ENCODE measurements at regions not wholly inside any gene's neighbourhood (a gene's known extent, or its start where the extent isn't known, plus 50 kb on each side); places are given as distances from the start of the nearest gene placed in this dataset.

DNA sequence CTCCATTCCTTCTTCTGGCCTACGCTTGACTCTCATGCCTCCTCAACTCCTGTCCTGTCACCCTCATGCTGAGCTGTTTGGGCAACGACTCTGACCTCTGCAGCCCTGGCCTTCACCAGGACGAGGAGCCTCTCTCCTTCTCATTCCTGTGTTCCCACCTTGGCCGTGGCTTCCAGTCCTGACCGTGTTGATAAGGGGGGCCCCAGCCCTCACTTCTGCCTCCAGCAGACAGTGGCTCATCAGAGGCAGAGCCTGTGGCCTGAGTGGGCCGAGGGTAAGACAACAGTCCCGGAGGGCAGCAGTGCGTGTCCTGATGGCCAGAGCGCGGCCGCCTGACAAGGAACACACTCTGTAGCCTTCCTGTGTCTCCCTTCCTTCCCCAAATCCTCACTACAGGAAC, 61.7 kb upstream of the UBE3C start:
- TF ChIP-seq, protein P1, sequence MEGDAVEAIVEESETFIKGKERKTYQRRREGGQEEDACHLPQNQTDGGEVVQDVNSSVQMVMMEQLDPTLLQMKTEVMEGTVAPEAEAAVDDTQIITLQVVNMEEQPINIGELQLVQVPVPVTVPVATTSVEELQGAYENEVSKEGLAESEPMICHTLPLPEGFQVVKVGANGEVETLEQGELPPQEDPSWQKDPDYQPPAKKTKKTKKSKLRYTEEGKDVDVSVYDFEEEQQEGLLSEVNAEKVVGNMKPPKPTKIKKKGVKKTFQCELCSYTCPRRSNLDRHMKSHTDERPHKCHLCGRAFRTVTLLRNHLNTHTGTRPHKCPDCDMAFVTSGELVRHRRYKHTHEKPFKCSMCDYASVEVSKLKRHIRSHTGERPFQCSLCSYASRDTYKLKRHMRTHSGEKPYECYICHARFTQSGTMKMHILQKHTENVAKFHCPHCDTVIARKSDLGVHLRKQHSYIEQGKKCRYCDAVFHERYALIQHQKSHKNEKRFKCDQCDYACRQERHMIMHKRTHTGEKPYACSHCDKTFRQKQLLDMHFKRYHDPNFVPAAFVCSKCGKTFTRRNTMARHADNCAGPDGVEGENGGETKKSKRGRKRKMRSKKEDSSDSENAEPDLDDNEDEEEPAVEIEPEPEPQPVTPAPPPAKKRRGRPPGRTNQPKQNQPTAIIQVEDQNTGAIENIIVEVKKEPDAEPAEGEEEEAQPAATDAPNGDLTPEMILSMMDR (IDR thresholded peaks at IDR 0.05), result no peak

DNA sequence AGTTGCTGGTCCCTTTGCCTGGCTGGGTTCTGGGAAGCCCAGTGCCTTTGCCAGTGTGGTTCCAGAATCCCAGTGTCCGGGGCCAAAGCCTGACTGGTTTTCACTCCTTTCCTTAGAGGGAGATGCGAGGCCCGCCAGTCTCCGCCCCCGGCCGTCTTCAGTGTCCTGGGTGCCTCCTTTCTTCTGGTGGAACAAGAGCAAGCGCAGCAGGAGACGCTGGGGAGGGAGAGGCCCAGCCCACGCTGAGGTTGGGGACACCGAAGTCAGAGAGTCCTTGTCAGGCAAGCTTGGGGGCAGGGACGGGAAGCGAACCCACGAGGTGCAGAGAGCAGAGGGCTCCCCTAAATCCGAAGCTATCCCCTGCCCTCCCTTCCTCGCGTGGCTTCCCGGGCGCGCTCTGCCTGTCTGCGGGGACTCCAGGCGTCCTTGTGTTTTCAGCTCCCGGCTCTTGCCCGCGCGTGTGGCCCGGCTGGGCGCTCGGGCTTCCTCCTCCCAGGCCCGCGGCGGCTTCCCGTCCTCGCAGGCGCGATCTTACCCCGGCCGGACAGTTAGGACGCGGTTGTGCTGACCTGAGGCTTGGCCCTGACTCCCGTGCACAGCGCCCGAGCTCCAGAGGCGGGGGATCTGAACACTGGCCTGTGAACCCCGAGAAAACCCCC, 60.6 kb upstream of the UBE3C start:
- Mint-ChIP-seq H3K36me3 (ENCODE audit: low read depth) (no peaks in the 10 kb centered on the region), H3K4me1 (peaks cover 27% of the 10 kb centered on the region), H3K4me3 (peak overlapping the region; percentile 66), H3K27me3 (ENCODE audit: low read depth, poor library complexity) (peaks cover 64% of the 10 kb centered on the region), H3K9me3 (peaks cover 18% of the 10 kb centered on the region), H3K27ac (no peak overlapping the region)
- peak; percentile 64 for DNase-seq
- TF ChIP-seq, protein P1 (IDR thresholded peaks at IDR 0.05), result no peak

More for the DNA sequence above, 61.7 kb upstream of the UBE3C start:
- Mint-ChIP-seq H3K27ac (no peak overlapping the region), H3K4me3 (no peak overlapping the region), H3K4me1 (peaks cover 27% of the 10 kb centered on the region), H3K9me3 (peaks cover 7% of the 10 kb centered on the region), H3K36me3 (ENCODE audit: low read depth) (no peaks in the 10 kb centered on the region), H3K27me3 (ENCODE audit: low read depth, poor library complexity) (peaks cover 63% of the 10 kb centered on the region)
- peak; percentile 35 for DNase-seq

DNA sequence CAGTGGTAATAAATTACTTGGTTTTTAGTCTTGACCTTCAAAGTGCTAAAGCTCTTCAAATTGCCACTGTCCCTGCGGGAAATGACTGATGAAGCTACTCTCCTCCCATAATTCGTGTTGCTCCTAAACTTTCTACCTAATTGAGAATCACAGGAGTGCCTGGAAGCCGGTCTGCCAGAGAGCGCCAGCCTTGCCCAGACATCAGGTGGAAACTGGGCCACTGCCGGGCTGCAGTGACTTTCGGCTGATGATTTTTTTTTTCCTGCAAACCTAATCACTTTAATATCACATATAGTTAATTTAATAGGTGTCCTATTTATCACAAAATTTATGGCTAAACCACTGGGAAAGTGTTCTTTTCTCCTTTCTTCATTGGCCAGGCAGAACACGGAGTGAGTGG, 59.6 kb upstream of the UBE3C start:
- H3K27me3 Mint-ChIP-seq (ENCODE audit: low read depth, poor library complexity), result peaks cover 58% of the 10 kb centered on the region
- H3K27ac Mint-ChIP-seq, result no peak overlapping the region
- peak overlapping the region; percentile 41 for H3K4me3 Mint-ChIP-seq
- H3K4me1 Mint-ChIP-seq, result peaks cover 27% of the 10 kb centered on the region
- H3K36me3 Mint-ChIP-seq (ENCODE audit: low read depth), result no peaks in the 10 kb centered on the region
- TF ChIP-seq, protein P1 (IDR thresholded peaks at IDR 0.05), result no peak
- peaks cover 25% of the 10 kb centered on the region for H3K9me3 Mint-ChIP-seq
- no peak for DNase-seq

DNA sequence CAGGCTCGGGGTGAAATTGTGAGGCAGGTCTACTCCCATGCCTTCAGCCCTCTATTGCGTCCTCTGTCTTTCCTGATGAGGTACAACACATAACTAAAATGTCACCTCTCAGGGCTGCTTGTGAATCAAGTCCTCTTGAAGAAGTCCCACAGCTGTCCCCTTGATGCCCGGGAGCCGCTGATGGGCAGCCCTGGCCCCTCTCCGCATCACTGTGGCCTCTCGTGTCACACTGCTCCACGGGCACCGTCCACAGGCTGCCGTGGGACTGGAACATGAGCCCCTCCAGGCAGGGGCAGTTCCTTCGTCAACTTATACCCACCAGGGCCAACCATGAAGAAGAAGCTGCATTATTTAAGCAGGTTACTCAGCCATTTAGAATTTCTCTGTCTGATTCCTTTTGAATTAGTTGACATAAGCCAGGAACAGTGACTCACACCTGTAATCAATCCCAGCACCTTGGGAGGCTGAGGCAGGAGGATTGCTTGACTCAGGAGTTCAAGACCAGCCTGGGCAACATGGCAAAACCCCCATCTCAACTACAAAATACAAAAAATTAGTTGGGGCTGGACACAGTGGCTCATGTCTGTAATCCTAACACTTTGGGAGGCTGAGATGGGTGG, 58.5 kb upstream of the UBE3C start:
- TF ChIP-seq, protein P1 (IDR thresholded peaks at IDR 0.05), result no peak
- peaks cover 36% of the 10 kb centered on the region for H3K9me3 Mint-ChIP-seq
- no peaks in the 10 kb centered on the region for H3K36me3 Mint-ChIP-seq (ENCODE audit: low read depth)
- H3K4me3 Mint-ChIP-seq, result no peak overlapping the region
- peaks cover 27% of the 10 kb centered on the region for H3K4me1 Mint-ChIP-seq
- H3K27ac Mint-ChIP-seq, result no peak overlapping the region
- peaks cover 54% of the 10 kb centered on the region for H3K27me3 Mint-ChIP-seq (ENCODE audit: low read depth, poor library complexity)
- DNase-seq, result no peak

DNA sequence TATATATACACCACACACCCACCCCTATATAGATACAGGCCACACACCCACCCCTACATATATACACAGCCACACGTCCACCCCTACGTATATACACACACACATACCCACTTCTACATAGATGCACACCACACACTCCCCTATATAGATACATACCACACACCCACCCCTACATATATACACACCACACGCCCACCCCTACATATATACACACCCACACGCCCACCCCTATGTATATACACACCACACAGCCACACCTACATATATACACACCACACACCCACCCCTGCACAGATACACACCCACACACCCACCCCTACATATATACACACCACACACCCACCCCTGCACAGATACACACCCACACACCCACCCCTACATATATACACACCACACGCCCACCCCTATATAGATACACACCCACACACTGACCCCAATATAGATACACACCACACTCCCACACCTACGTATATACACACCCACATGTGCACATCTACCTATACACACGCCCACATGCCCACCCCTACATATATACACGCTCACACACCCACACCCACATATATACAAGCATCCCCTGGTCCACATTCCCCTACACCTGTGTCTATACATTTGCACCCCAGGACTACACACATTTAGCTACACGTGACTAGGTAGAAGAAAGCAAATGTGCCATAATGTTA, 52.1 kb upstream of the UBE3C start:
- H3K36me3 Mint-ChIP-seq (ENCODE audit: low read depth), result no peaks in the 10 kb centered on the region
- H3K27me3 Mint-ChIP-seq (ENCODE audit: low read depth, poor library complexity), result peaks cover 17% of the 10 kb centered on the region
- DNase-seq, result no peak
- no peak overlapping the region for H3K4me3 Mint-ChIP-seq
- H3K27ac Mint-ChIP-seq, result no peak overlapping the region
- TF ChIP-seq, protein P1 (IDR thresholded peaks at IDR 0.05), result no peak
- H3K4me1 Mint-ChIP-seq, result peaks cover 16% of the 10 kb centered on the region
- H3K9me3 Mint-ChIP-seq, result peaks cover 46% of the 10 kb centered on the region
